ENCODE measurements at regions not wholly inside any gene's neighbourhood (a gene's known extent, or its start where the extent isn't known, plus 50 kb on each side); places are given as distances from the start of the nearest gene placed in this dataset.
A peak's percentile ranks its signal among the peaks of the same experiment; 100 is the strongest.

GRCh38 chr12:128052777-128053176 is 214.2 kb upstream of the TMEM132C start:
- DNase-seq = no peak

- DNase-seq = no peak
Observed at GRCh38 chr12:128055567-128055966, 211.4 kb upstream of the TMEM132C start.

GRCh38 chr12:128056136-128056801 is 210.7 kb upstream of the TMEM132C start:
- no peak for DNase-seq

- no peak for DNase-seq
Observed at GRCh38 chr12:128057586-128057985, 209.4 kb upstream of the TMEM132C start.

- DNase-seq = no peak
Observed at GRCh38 chr12:128059621-128060370, 207.2 kb upstream of the TMEM132C start.

- DNase-seq = no peak
Observed at GRCh38 chr12:128068211-128068610, 198.8 kb upstream of the TMEM132C start.

- peak; percentile 52 for DNase-seq
Observed at GRCh38 chr12:128069359-128069997, 197.5 kb upstream of the TMEM132C start.

- no peak for DNase-seq
Observed at GRCh38 chr12:128073937-128074336, 193.0 kb upstream of the TMEM132C start.

- no peak for DNase-seq
Observed at GRCh38 chr12:128075332-128075731, 191.6 kb upstream of the TMEM132C start.

- no peak for DNase-seq
Observed at GRCh38 chr12:128076188-128076587, 190.8 kb upstream of the TMEM132C start.

- no peak for DNase-seq
Observed at GRCh38 chr12:128077211-128077916, 189.6 kb upstream of the TMEM132C start.

GRCh38 chr12:128077917-128078298 is 189.1 kb upstream of the TMEM132C start:
- no peak for DNase-seq

GRCh38 chr12:128078301-128078971 is 188.5 kb upstream of the TMEM132C start:
- DNase-seq = no peak

- DNase-seq = no peak
Observed at GRCh38 chr12:128079446-128079845, 187.5 kb upstream of the TMEM132C start.

GRCh38 chr12:128083132-128083729 is 183.7 kb upstream of the TMEM132C start:
- no peak for DNase-seq

GRCh38 chr12:128088926-128089325 is 178.0 kb upstream of the TMEM132C start:
- DNase-seq = no peak

- no peak for DNase-seq
Observed at GRCh38 chr12:128089961-128090360, 177.0 kb upstream of the TMEM132C start.

GRCh38 chr12:128091101-128091720 is 175.8 kb upstream of the TMEM132C start:
- no peak for DNase-seq

GRCh38 chr12:128091951-128092382 is 175.0 kb upstream of the TMEM132C start:
- DNase-seq = no peak

GRCh38 chr12:128098730-128099129 is 168.2 kb upstream of the TMEM132C start:
- no peak for DNase-seq

- DNase-seq = no peak
Observed at GRCh38 chr12:128103152-128103551, 163.8 kb upstream of the TMEM132C start.

GRCh38 chr12:128109236-128109635 is 157.7 kb upstream of the TMEM132C start:
- DNase-seq = no peak

Data from stimulated activated CD8-positive, alpha-beta memory T cell treated with anti-CD3 and anti-CD28 coated beads, Interleukin-4, amount 100 ng/mL, for 48 hours (primary cell).